H1 (cell line): ENCODE measurements at regions not wholly inside any gene's neighbourhood (a gene's known extent, or its start where the extent isn't known, plus 50 kb on each side); places are given as distances from the start of the nearest gene placed in this dataset.

ENCODE experiments used
- CTCF ChIA-PET: fragments of 300-600 bp; sonication (Branson Sonifier 250); formaldehyde crosslinking; loops from one replicate; lab custom pipeline; 2021; ENCODE audit not compliant: partially characterized antibody; lab: Charles Lee
- POLR2A ChIA-PET: fragments of 300-600 bp; sonication (Branson Sonifier 250); formaldehyde crosslinking; loops from one replicate; lab custom pipeline; 2021; ENCODE audit warnings: inconsistent platforms; ENCODE audit not compliant: partially characterized antibody; lab: Charles Lee
- DNase-seq, 2 experiments: peaks; one replicate each; pipeline versions ENCODE4 v3.0.0 to v3.0.0-alpha.2; 2010 to 2022; ENCODE audit warnings: low spot score in 2 of 2, low read depth in 1 of 2, mixed read lengths in 1 of 2
- FAIRE-seq: peaks from 2 replicates; lab custom pipeline; 2011; peaks lifted over from hg19 to GRCh38; lab: Jason Lieb, UNC
- H2AFZ ChIP-seq: 2 replicates; pipeline ENCODE4 v1.8.1; 2012; ENCODE audit warnings: low read length, inconsistent platforms
- H2AK5ac ChIP-seq: 2 replicates; pipeline ENCODE4 v1.6.1; 2013; ENCODE audit warnings: low read depth, low read length
- H2BK120ac ChIP-seq: replicated peaks from 2 replicates; pipeline ENCODE3; 2013; ENCODE audit warnings: low read depth, low read length, inconsistent platforms
- H2BK12ac ChIP-seq: 2 replicates; pipeline ENCODE4 v1.6.1; 2013; ENCODE audit warnings: low read depth, low read length
- H2BK15ac ChIP-seq: 2 replicates; pipeline ENCODE4 v1.6.1; 2013; ENCODE audit warnings: low read length
- H2BK20ac ChIP-seq: 2 replicates; pipeline ENCODE4 v1.6.1; 2013; ENCODE audit warnings: low read length
- H2BK5ac ChIP-seq: 2 replicates; pipeline ENCODE4 v1.6.1; 2013; ENCODE audit warnings: low read depth, low read length
- H3K14ac ChIP-seq: 2 replicates; pipeline ENCODE4 v1.6.1; 2013; ENCODE audit warnings: inconsistent platforms; ENCODE audit not compliant: insufficient read length
- H3K18ac ChIP-seq: 2 replicates; pipeline ENCODE4 v1.6.1; 2013; ENCODE audit warnings: low read length; ENCODE audit errors: extremely low read depth
- H3K23ac ChIP-seq: 2 replicates; pipeline ENCODE4 v1.6.1; 2013; ENCODE audit warnings: inconsistent platforms; ENCODE audit not compliant: insufficient read length
- H3K23me2 ChIP-seq: 2 replicates; pipeline ENCODE4 v1.6.1; 2013; ENCODE audit warnings: low read depth, low read length
- H3K27ac ChIP-seq: 2 replicates; pipeline ENCODE4 v1.6.1; 2011; ENCODE audit warnings: low read depth, low read length, inconsistent platforms
- H3K27me3 ChIP-seq, 4 experiments: replicated peaks in 1 of 4; 1 replicate in 1 of 4; 2 replicates in 3 of 4; pipeline versions ENCODE4 v1.6.1 to v1.8.1; 2011 to 2013; ENCODE audit warnings: low read length in 3 of 4, mild to moderate bottlenecking in 3 of 4, inconsistent platforms in 2 of 4, mixed read lengths in 2 of 4, moderate library complexity in 1 of 4; ENCODE audit not compliant: control insufficient read depth in 3 of 4, insufficient read depth in 3 of 4; ENCODE audit errors: extremely low read depth in 1 of 4
- H3K36me3 ChIP-seq, 4 experiments: 2 replicates each; pipeline versions ENCODE4 v1.6.1 to v1.8.1; 2011 to 2013; ENCODE audit warnings: mild to moderate bottlenecking in 4 of 4, low read length in 3 of 4, moderate library complexity in 2 of 4, control low read depth in 1 of 4, inconsistent platforms in 1 of 4; ENCODE audit not compliant: insufficient read depth in 4 of 4, control insufficient read depth in 2 of 4
- H3K4ac ChIP-seq: replicated peaks from 2 replicates; pipeline ENCODE3; 2013; ENCODE audit warnings: low read length, low read depth, mixed read lengths, inconsistent platforms; ENCODE audit not compliant: insufficient read length
- H3K4me1 ChIP-seq, 4 experiments: replicated peaks in 1 of 4; 1 replicate in 1 of 4; 2 replicates in 3 of 4; pipeline versions ENCODE4 v1.6.1 to v1.8.1; 2011 to 2013; ENCODE audit warnings: low read length in 3 of 4, inconsistent platforms in 2 of 4, mixed read lengths in 1 of 4; ENCODE audit not compliant: insufficient read depth in 4 of 4, control insufficient read depth in 3 of 4
- H3K4me2 ChIP-seq, 2 experiments: 2 replicates each; pipeline versions ENCODE4 v1.6.1 to v1.8.1; 2011 to 2013; ENCODE audit warnings: low read depth in 2 of 2, low read length in 2 of 2, control low read depth in 1 of 2, inconsistent platforms in 1 of 2, mild to moderate bottlenecking in 1 of 2; ENCODE audit not compliant: insufficient read depth in 1 of 2
- H3K4me3 ChIP-seq, 4 experiments: fragments of 200-600, 300-600 bp in 1 of 4; sonication (generic), shearing (Covaris generic), sonication (Bioruptor Twin) in 1 of 4; 2 replicates each; pipeline versions ENCODE4 v1.5.1 to v1.8.1; 2011 to 2016; ENCODE audit warnings: low read length in 4 of 4, low read depth in 3 of 4, control low read depth in 2 of 4, inconsistent platforms in 2 of 4, mild to moderate bottlenecking in 2 of 4, mixed read lengths in 1 of 4, moderate library complexity in 1 of 4; ENCODE audit not compliant: insufficient read depth in 2 of 4; ENCODE audit errors: extremely low read depth in 1 of 4
- H3K56ac ChIP-seq: replicated peaks from 2 replicates; pipeline ENCODE3; 2013; ENCODE audit warnings: low read depth, mild to moderate bottlenecking, mixed read lengths, low read length, inconsistent platforms; ENCODE audit not compliant: insufficient read length
- H3K79me1 ChIP-seq: 2 replicates; pipeline ENCODE4 v1.6.1; 2013; ENCODE audit warnings: low read depth, low read length, control low read depth
- H3K79me2 ChIP-seq, 2 experiments: 2 replicates each; pipeline versions ENCODE4 v1.6.1 to v1.8.1; 2012 to 2013; ENCODE audit warnings: low read length in 2 of 2, mild to moderate bottlenecking in 2 of 2, inconsistent platforms in 1 of 2; ENCODE audit not compliant: insufficient read depth in 2 of 2, control insufficient read depth in 1 of 2
- H3K9ac ChIP-seq, 4 experiments: replicated peaks in 1 of 4; 1 replicate in 1 of 4; 2 replicates in 3 of 4; pipeline versions ENCODE4 v1.6.1 to v1.8.1; 2011 to 2013; ENCODE audit warnings: low read depth in 3 of 4, low read length in 3 of 4, control low read depth in 2 of 4, mild to moderate bottlenecking in 2 of 4, moderate library complexity in 2 of 4, inconsistent platforms in 1 of 4; ENCODE audit errors: extremely low read depth in 1 of 4
- H3K9me3 ChIP-seq, 2 experiments: 2 replicates each; pipeline versions ENCODE4 v1.6.1 to v1.8.1; 2012 to 2013; ENCODE audit warnings: mild to moderate bottlenecking in 2 of 2, moderate library complexity in 2 of 2, control low read depth in 1 of 2, inconsistent platforms in 1 of 2, low read depth in 1 of 2, low read length in 1 of 2, mixed read lengths in 1 of 2; ENCODE audit not compliant: insufficient read depth in 2 of 2
- H4K20me1 ChIP-seq, 2 experiments: replicated peaks in 1 of 2; 2 replicates each; pipeline versions ENCODE3 to v1.8.1; 2011 to 2013; ENCODE audit warnings: inconsistent platforms in 2 of 2, low read length in 2 of 2, mild to moderate bottlenecking in 1 of 2; ENCODE audit not compliant: insufficient read depth in 2 of 2, control insufficient read depth in 1 of 2
- H4K5ac ChIP-seq: 2 replicates; pipeline ENCODE4 v1.6.1; 2013; ENCODE audit warnings: low read length, low read depth, mixed read lengths, inconsistent platforms; ENCODE audit not compliant: insufficient read length
- H4K8ac ChIP-seq: 2 replicates; pipeline ENCODE4 v1.8.0; 2013; ENCODE audit warnings: mild to moderate bottlenecking, moderate library complexity, low read length, inconsistent platforms; ENCODE audit not compliant: insufficient read depth; ENCODE audit errors: extremely low read depth
- H4K91ac ChIP-seq: replicated peaks from 2 replicates; pipeline ENCODE3; 2013; ENCODE audit warnings: low read length, mixed read lengths, inconsistent platforms; ENCODE audit not compliant: insufficient read length
- EGR1 ChIP-seq: IDR thresholded peaks from 2 replicates; pipeline ENCODE4 v1.6.1; 2011; ENCODE audit warnings: low read depth, low read length, borderline replicate concordance
- JUN ChIP-seq: IDR thresholded peaks from 2 replicates; pipeline ENCODE4 v1.6.1; 2011; ENCODE audit warnings: low read depth, mild to moderate bottlenecking, improper control_type of control experiment, low read length
- PHF8 ChIP-seq: fragments of 200-600 bp; sonication (generic); conservative IDR thresholded peaks from 2 replicates; pipeline ENCODE4 v1.7.1; 2012; ENCODE audit warnings: low read depth, mild to moderate bottlenecking, inconsistent platforms, low read length, moderate library complexity
- RAD21 ChIP-seq, 2 experiments: IDR thresholded peaks in 1 of 2; conservative IDR thresholded peaks in 1 of 2; 2 replicates each; pipeline ENCODE4 v1.6.1; 2011; ENCODE audit warnings: low read depth in 2 of 2, low read length in 2 of 2, improper control_type of control experiment in 1 of 2, inconsistent platforms in 1 of 2, mild to moderate bottlenecking in 1 of 2, moderate library complexity in 1 of 2
- RBBP5 ChIP-seq: IDR thresholded peaks from 2 replicates; pipeline ENCODE4 v1.7.1; 2012; ENCODE audit warnings: low read depth, mild to moderate bottlenecking, inconsistent platforms, low read length, moderate library complexity, borderline replicate concordance
- RNF2 ChIP-seq: fragments of 200-900, 300-1000 bp; sonication (generic); IDR thresholded peaks from 2 replicates; pipeline ENCODE4 v1.7.1; 2016; ENCODE audit warnings: borderline replicate concordance, low read depth, mild to moderate bottlenecking, antibody characterized with exemption, low read length; ENCODE audit not compliant: poor library complexity, severe bottlenecking; ENCODE audit errors: missing control alignments
- SAP30 ChIP-seq: fragments of 300-600 bp; sonication (generic); IDR thresholded peaks from 2 replicates; pipeline ENCODE4 v1.7.1; 2012; ENCODE audit warnings: low read length, moderate library complexity, mild to moderate bottlenecking, inconsistent platforms; ENCODE audit not compliant: insufficient read depth, insufficient replicate concordance
- TEAD4 ChIP-seq: IDR thresholded peaks from 2 replicates; pipeline ENCODE4 v1.6.1; 2012; ENCODE audit warnings: low read depth, low read length, inconsistent platforms, mixed read lengths
- ZNF274 ChIP-seq: IDR thresholded peaks from 2 replicates; pipeline ENCODE4 v1.7.0; 2012; ENCODE audit warnings: low read length, borderline replicate concordance; ENCODE audit errors: extremely low read depth
- WGBS, 2 experiments: shearing (Covaris generic) in 1 of 2; methylation state at CpG; one replicate each; pipeline versions ENCODE4 v1.1.6 to v1.1.7; 2013 to 2015; ENCODE audit warnings: low lambda C conversion rate in 2 of 2, mixed read lengths in 2 of 2, inconsistent platforms in 1 of 2, low coverage in 1 of 2, missing lambda C conversion rate in 1 of 2; ENCODE audit not compliant: insufficient replicate concordance in 2 of 2, insufficient coverage in 1 of 2, insufficient read length in 1 of 2; ENCODE audit errors: extremely low coverage in 1 of 2, missing lambda C conversion rate in 1 of 2; 5-methylcytosine and 5-hydroxymethylcytosine counted together
- TF ChIP-seq, protein P1 (sequence below): IDR thresholded peaks from 2 replicates; pipeline ENCODE4 v1.6.1; 2012; ENCODE audit warnings: low read length, inconsistent platforms
- TF ChIP-seq, protein P2 (sequence below): IDR thresholded peaks from 2 replicates; pipeline ENCODE4 v1.6.1; 2011; ENCODE audit warnings: low read depth, mild to moderate bottlenecking, low read length; ENCODE audit not compliant: insufficient read depth

DNA sequence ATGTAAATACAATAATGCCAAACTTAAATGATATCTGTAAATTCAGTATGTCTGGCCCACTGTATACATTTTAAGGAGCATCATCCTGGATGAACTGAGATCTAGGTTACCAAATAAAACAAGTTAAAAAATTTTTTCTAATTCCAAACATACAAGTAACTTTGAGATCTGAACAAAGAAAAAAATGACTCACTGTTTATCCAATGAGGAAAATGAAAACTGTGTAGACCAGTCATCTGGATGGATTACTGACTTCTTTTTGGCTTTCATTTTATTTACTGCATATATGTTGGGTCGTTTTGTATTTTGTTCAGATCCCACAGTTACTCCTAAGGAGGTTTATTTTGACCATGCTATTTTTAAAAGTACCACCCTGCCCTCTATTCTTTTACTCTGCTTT lies 189.8 kb downstream of the RBM43 start:
- WGBS, 2 experiments: 83% methylated on average over 1 of the region's 1 CpG; no CpG with 5 or more reads in 1 of the 2 experiments
- Histone ChIP-seq H2BK20ac (no peak overlapping the region), H4K20me1 (no peaks in the 10 kb centered on the region), H3K4ac (no peak overlapping the region), H3K79me1 (no peaks in the 10 kb centered on the region), H3K9me3 (no peaks in the 10 kb centered on the region), H3K27me3 (no peaks in the 10 kb centered on the region), H2BK120ac (no peak overlapping the region), H2AFZ (no peak overlapping the region), H3K23me2 (no peaks in the 10 kb centered on the region), H3K27ac (no peak overlapping the region), H3K79me2 (no peaks in the 10 kb centered on the region), H2BK15ac (no peak overlapping the region), H2AK5ac (no peak overlapping the region), H3K23ac (no peak overlapping the region), H3K4me1 (peaks cover 0 to 11% (median 9%) of the 10 kb centered on the region in 4 experiments; a peak in 4 of 7 replicates), H4K91ac (no peak overlapping the region), H3K4me2 (no peak overlapping the region), H3K18ac (no peak overlapping the region), H2BK12ac (no peak overlapping the region), H3K36me3 (no peaks in the 10 kb centered on the region; a peak in 1 of 8 replicates), H4K5ac (no peak overlapping the region), H2BK5ac (no peak overlapping the region), H3K14ac (no peak overlapping the region), H3K56ac (no peak overlapping the region), H3K9ac (no peak overlapping the region), H3K4me3 (no peak overlapping the region), H4K8ac (no peak overlapping the region)
- DNase-seq: no peak
- CTCF ChIA-PET: interaction anchor here (1.0 to 1.3 kb wide), 4 partner anchors 12 to 140 kb away, joined by 3 to 6 read pairs (median 3); no protein-coding TSS in a partner anchor
- POLR2A ChIA-PET: no interaction called here
- no peak for FAIRE-seq
- TF ChIP-seq EGR1: no peak
- TF ChIP-seq JUN: no peak
- no peak for TF ChIP-seq TEAD4
- TF ChIP-seq, protein P1, sequence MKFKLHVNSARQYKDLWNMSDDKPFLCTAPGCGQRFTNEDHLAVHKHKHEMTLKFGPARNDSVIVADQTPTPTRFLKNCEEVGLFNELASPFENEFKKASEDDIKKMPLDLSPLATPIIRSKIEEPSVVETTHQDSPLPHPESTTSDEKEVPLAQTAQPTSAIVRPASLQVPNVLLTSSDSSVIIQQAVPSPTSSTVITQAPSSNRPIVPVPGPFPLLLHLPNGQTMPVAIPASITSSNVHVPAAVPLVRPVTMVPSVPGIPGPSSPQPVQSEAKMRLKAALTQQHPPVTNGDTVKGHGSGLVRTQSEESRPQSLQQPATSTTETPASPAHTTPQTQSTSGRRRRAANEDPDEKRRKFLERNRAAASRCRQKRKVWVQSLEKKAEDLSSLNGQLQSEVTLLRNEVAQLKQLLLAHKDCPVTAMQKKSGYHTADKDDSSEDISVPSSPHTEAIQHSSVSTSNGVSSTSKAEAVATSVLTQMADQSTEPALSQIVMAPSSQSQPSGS: no peak
- no peak for TF ChIP-seq RAD21 (IDR thresholded peaks at IDR 0.05 in 1 of 2, conservative IDR thresholded peaks at IDR 0.05 in 1 of 2; ENCODE audit: low read depth in 2 of 2, low read length in 2 of 2)
- no peak for TF ChIP-seq RNF2
- no peak for TF ChIP-seq PHF8
- TF ChIP-seq RBBP5: no peak
- TF ChIP-seq, protein P2, sequence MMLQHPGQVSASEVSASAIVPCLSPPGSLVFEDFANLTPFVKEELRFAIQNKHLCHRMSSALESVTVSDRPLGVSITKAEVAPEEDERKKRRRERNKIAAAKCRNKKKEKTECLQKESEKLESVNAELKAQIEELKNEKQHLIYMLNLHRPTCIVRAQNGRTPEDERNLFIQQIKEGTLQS: no peak
- TF ChIP-seq SAP30: no peak
- no peak for TF ChIP-seq ZNF274
